Skeletal muscle satellite cell (primary cell): ENCODE measurements at regions not wholly inside any gene's neighbourhood (a gene's known extent, or its start where the extent isn't known, plus 50 kb on each side); places are given as distances from the start of the nearest gene placed in this dataset.

Source experiments
- H3K27me3 ChIP-seq: 2 replicates; pipeline ENCODE4 v1.7.0; 2013; ENCODE audit warnings: low read length; ENCODE audit not compliant: control insufficient read depth, insufficient read depth
- H3K36me3 ChIP-seq: 2 replicates; pipeline ENCODE4 v1.7.0; 2013; ENCODE audit warnings: mild to moderate bottlenecking, control low read depth, low read length; ENCODE audit not compliant: insufficient read depth
- H3K4me1 ChIP-seq: 2 replicates; pipeline ENCODE4 v1.7.0; 2013; ENCODE audit warnings: low read length; ENCODE audit not compliant: control insufficient read depth, insufficient read depth
- H3K4me2 ChIP-seq: 2 replicates; pipeline ENCODE4 v1.7.0; 2013; ENCODE audit warnings: mild to moderate bottlenecking, low read length
- H3K4me3 ChIP-seq: 2 replicates; pipeline ENCODE4 v1.7.0; 2013; ENCODE audit warnings: low read length
- H3K9ac ChIP-seq: 2 replicates; pipeline ENCODE4 v1.7.0; 2013; ENCODE audit warnings: mild to moderate bottlenecking, low read depth, low read length, moderate library complexity
- H3K9me3 ChIP-seq: replicated peaks from 2 replicates; pipeline ENCODE4 v1.7.0; 2013; ENCODE audit warnings: mild to moderate bottlenecking, control low read depth, low read length

DNA sequence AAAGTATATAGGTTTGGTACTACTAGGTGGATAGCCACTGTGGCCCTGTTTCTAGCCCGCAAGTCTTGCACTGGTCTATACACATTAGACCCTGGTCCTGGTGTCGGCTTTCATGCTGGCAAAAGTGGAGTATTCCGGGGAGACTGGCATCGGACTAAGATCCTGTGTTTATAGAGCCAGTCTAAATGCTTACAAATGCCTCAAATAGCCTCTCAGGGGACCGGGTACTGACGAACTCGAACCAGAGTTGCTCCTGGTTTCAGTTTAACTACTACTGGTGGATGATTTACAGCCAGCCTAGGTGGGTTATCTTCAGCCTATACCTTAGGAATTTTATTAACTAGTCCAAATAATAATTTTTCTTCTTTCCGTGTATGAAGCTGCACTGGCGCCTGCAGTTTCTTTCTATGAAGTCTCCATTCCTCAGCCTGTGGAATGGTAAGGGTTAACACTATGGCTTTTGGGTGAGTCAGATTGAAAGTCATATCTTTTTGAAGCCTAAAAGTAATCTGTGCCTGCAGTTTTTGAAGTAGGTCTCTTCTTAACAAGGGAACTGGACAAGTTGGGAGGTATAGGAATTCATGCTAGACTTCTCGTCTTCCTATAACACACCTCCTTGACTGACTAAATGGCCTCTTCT lies 51.3 kb downstream of the OR10H4 start:
- peaks cover 4% of the 10 kb centered on the region for H3K27me3 ChIP-seq
- no peaks in the 10 kb centered on the region for H3K9me3 ChIP-seq
- H3K9ac ChIP-seq: no peak overlapping the region
- H3K4me2 ChIP-seq: no peak overlapping the region
- no peak overlapping the region for H3K4me3 ChIP-seq
- no peaks in the 10 kb centered on the region for H3K36me3 ChIP-seq
- no peaks in the 10 kb centered on the region for H3K4me1 ChIP-seq

GRCh38 chr19:16001481-16002312 lies 52.9 kb downstream of the OR10H4 start:
- Histone ChIP-seq H3K9me3 (no peaks in the 10 kb centered on the region), H3K27me3 (peaks cover 4% of the 10 kb centered on the region), H3K4me2 (peak overlapping the region; percentile 82), H3K4me3 (peak overlapping the region; percentile 67), H3K4me1 (no peaks in the 10 kb centered on the region), H3K9ac (peak overlapping the region; percentile 31), H3K36me3 (no peaks in the 10 kb centered on the region)

DNA sequence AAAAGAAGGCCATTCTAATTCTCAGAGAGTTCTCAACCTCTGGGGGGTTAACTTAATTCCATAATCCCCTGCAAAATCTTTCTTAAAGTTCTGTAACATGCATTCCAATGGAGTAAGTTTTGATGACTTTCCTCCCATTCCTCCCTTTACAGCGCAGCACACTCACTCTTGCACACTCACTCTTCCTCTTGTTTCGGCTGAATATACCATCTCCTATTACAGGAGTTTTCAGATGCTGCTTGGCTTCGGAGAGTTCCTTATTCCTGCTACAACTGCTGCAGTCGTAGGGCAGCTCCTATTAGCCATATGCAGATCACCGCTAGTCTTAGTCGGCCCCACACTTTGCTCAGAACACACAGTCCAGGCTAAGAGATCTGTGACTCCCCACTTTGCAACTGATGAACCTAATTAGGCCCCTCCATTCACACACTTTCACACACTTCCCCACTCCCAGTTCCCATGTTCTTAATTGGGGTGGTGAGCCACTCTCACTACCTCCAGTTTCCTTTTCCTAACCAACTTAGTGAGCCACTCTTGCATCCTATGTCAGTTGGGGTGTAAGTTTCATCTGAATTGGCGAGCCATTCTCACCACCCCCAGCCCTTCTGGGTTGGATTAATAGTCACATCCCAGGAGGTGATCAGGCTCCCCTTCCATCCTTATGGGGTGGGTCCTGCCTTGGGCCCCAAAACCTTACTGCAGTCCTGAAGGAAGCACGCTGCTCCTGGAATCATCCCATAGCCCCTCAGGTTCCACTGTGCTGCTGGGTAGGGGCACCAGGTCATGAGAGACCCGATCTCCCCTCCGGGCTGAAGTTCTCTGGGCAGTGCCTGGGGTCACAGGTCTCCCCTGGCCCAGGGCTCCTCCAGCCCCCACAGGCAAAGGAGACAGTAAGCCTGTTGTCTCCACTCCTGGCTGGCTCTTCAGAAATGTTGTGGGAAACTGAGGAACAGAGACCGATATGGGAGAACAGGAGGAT lies 53.9 kb downstream of the OR10H4 start:
- no peaks in the 10 kb centered on the region for H3K9me3 ChIP-seq
- H3K4me2 ChIP-seq: peak overlapping the region; percentile 82
- H3K4me3 ChIP-seq: peak overlapping the region; percentile 67
- H3K4me1 ChIP-seq: no peaks in the 10 kb centered on the region
- peaks cover 4% of the 10 kb centered on the region for H3K27me3 ChIP-seq
- peak overlapping the region; percentile 31 for H3K9ac ChIP-seq
- H3K36me3 ChIP-seq: no peaks in the 10 kb centered on the region

GRCh38 chr19:16003391-16003790 lies 54.6 kb downstream of the OR10H4 start:
- H3K9ac ChIP-seq: no peak overlapping the region
- no peaks in the 10 kb centered on the region for H3K36me3 ChIP-seq
- no peak overlapping the region for H3K4me2 ChIP-seq
- H3K4me3 ChIP-seq: no peak overlapping the region
- H3K4me1 ChIP-seq: no peaks in the 10 kb centered on the region
- no peaks in the 10 kb centered on the region for H3K9me3 ChIP-seq
- H3K27me3 ChIP-seq: peaks cover 4% of the 10 kb centered on the region

DNA sequence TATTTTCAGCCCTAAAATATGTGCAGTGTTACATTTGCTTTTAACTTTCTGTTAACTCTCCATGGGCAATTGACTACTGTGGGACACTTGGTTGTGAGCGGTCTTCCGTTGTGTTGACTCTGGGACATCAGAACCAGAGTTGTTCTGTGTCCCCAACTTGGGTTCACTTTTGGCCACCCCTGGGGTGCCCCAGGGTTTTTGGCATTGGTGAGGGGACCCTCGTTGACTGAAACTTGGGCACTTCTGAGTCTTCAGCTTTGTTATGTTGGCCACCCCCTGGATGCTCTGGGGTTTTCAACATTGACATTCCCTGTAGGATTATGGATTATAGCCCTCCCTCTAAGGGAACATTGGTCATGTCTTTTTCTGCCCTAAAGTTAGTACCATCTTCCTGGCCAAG lies 57.1 kb downstream of the OR10H4 start:
- no peaks in the 10 kb centered on the region for H3K36me3 ChIP-seq
- H3K9me3 ChIP-seq: no peaks in the 10 kb centered on the region
- no peak overlapping the region for H3K9ac ChIP-seq
- H3K27me3 ChIP-seq: no peaks in the 10 kb centered on the region
- no peak overlapping the region for H3K4me3 ChIP-seq
- no peaks in the 10 kb centered on the region for H3K4me1 ChIP-seq
- no peak overlapping the region for H3K4me2 ChIP-seq

- H3K27me3 ChIP-seq: no peaks in the 10 kb centered on the region
- no peaks in the 10 kb centered on the region for H3K36me3 ChIP-seq
- no peak overlapping the region for H3K9ac ChIP-seq
- no peak overlapping the region for H3K4me3 ChIP-seq
- no peaks in the 10 kb centered on the region for H3K4me1 ChIP-seq
- no peaks in the 10 kb centered on the region for H3K9me3 ChIP-seq
- no peak overlapping the region for H3K4me2 ChIP-seq
These were observed 63.7 kb upstream of the TPM4 start for GRCh38 chr19:16012552-16012951.

- Histone ChIP-seq H3K4me3 (no peak overlapping the region), H3K9me3 (no peaks in the 10 kb centered on the region), H3K9ac (no peak overlapping the region), H3K4me1 (no peaks in the 10 kb centered on the region), H3K27me3 (no peaks in the 10 kb centered on the region), H3K4me2 (no peak overlapping the region), H3K36me3 (no peaks in the 10 kb centered on the region)
These were observed 63.0 kb upstream of the TPM4 start for GRCh38 chr19:16013181-16013850.

DNA sequence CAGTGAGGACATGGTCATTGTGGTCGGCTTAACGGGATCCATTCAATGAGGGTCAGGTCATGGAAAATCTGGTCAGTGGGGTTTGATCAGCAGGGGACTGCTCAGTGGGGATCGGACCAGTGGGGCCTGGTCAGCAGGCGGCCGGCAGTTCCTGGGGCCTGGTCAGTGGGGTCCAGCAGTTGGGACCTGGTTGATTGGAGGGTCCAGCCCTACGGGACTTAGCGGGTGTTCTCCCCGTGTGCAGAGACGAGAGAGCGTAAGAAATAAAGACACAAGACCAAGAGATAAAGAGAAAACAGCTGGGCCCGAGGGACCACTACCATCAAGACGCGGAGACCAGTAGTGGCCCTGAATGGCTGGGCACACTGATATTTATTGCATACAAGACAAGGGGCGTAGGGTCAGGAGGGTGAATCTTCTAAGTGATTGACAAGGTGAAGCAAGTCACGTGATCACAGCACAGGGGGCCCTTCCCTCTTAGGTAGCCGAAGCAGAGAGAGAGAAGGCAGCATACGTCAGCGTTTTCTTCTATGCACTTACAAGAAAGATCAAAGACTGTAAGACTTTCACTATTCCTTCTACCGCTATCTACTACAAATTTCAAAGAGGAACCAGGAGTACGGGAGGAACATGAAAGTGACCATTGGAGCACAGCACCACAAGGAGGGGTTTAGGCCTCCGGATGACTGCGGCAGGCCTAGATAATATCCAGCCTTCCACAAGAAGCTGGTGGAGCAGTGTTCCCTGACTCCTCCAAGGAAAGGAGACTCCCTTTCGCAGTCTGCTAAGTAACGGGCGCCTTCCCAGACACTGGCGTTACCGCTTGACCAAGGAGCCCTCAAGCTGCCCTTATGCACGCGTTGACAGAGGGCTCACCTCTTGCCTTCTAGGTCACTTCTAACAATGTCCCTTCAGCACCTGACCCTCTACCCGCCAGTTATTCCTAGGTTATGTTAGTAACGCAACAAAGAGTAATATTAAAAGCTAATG lies 62.1 kb upstream of the TPM4 start:
- no peaks in the 10 kb centered on the region for H3K27me3 ChIP-seq
- no peak overlapping the region for H3K4me2 ChIP-seq
- H3K9ac ChIP-seq: no peak overlapping the region
- H3K36me3 ChIP-seq: no peaks in the 10 kb centered on the region
- no peaks in the 10 kb centered on the region for H3K4me1 ChIP-seq
- H3K9me3 ChIP-seq: no peaks in the 10 kb centered on the region
- no peak overlapping the region for H3K4me3 ChIP-seq

DNA sequence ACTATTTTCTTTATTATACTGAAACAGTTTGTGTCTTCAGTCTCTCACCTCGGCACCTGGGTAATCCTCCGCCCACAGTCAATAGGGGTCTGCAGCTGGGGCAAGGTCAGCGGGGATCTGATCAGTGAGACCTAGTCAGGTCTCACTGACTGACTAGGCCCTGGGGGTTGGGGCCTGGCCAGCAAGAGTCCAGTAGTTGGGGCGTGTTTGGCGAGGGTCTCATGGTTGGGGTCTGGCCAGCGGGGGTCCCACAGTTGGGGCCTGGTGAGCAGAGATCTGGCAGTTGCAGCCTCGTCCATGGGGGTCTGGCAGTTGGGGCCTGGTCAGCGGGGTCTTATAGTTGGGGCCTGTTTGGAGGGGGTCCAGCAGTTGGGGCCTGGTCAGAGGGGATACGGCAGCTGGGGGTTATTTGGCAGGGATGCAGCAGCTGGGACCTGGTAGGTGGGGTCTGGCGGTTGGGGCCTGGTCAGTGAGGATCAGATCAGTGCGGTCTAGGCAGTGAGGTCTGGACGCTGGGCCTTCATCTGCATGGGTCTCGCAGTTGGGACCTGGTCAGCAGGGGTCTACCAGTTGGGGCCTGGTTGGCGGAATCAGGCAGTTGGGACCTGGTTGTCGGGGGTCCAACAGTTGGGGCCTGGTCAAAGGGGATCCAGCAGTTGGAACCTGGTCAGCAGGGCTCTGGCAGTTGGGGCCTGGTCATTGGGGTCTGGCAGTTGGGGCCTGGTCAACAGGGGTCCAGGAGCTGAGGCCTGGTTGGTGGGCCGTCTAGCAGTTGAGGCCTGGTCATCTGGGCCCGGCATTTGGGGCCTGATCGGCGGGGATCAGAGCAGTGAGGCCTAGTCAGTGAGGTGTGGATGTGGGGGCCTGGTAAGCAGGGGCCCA lies 61.1 kb upstream of the TPM4 start:
- Histone ChIP-seq H3K9me3 (no peaks in the 10 kb centered on the region), H3K36me3 (no peaks in the 10 kb centered on the region), H3K9ac (no peak overlapping the region), H3K4me1 (no peaks in the 10 kb centered on the region), H3K4me3 (no peak overlapping the region), H3K27me3 (no peaks in the 10 kb centered on the region), H3K4me2 (no peak overlapping the region)
